Adrenal gland (tissue), 9 donors: ENCODE measurements at regions not wholly inside any gene's neighbourhood (a gene's known extent, or its start where the extent isn't known, plus 50 kb on each side); places are given as distances from the start of the nearest gene placed in this dataset.
A peak's percentile ranks its signal among the peaks of the same experiment; 100 is the strongest.

ENCODE experiments used
- DNase-seq, 7 donors: peaks; one replicate each; pipeline ENCODE4 v3.0.0-alpha.2; 2019 to 2020
- H3K27ac ChIP-seq, 5 donors: fragments of 200-600 bp; sonication (generic) in 4 of 5; 1 replicate in 3 of 5; 2 replicates in 2 of 5; pipeline versions ENCODE4 v1.5.1 to v1.8.0; 2016 to 2020; ENCODE audit warnings: mild to moderate bottlenecking in 1 of 5
- H3K27me3 ChIP-seq: fragments of 200-600 bp; 2 replicates; pipeline ENCODE4 v1.8.0; 2021
- H3K36me3 ChIP-seq, 2 donors: fragments of 200-600 bp; replicated peaks in 1 of 2; 1 replicate in 1 of 2; 2 replicates in 1 of 2; pipeline versions ENCODE4 v1.5.1 to v1.8.0; 2018 to 2022
- H3K4me1 ChIP-seq, 2 donors: fragments of 200-600 bp; replicated peaks in 1 of 2; 1 replicate in 1 of 2; 2 replicates in 1 of 2; pipeline versions ENCODE4 v1.5.1 to v1.8.0; 2018 to 2021
- H3K4me3 ChIP-seq, 4 donors: fragments of 200-600 bp; sonication (generic) in 3 of 4; one replicate each; pipeline ENCODE4 v1.5.1; 2016 to 2018
- H3K9me3 ChIP-seq, 3 donors: fragments of 200-600 bp; sonication (generic) in 1 of 3; replicated peaks in 1 of 3; 1 replicate in 2 of 3; 2 replicates in 1 of 3; pipeline versions ENCODE4 v1.5.1 to v1.8.0; 2016 to 2021
- POLR2A ChIP-seq, 2 donors: fragments of 450-650 bp; IDR thresholded peaks; one replicate each; pipeline ENCODE4 v1.6.1; 2017; ENCODE audit warnings: antibody characterized with exemption in 2 of 2, mild to moderate bottlenecking in 2 of 2, moderate library complexity in 1 of 2
- WGBS, 4 donors: extraction: QIAGEN DNeasy Blood & Tissue Kit in 2 of 4; methylation state at CpG; one replicate each; pipeline versions ENCODE4 v1.1.5 to v1.1.7; 2013 to 2017; 5-methylcytosine and 5-hydroxymethylcytosine counted together
- intact Hi-C, 2 donors: fragments of 100-400 bp; cut with DNase I; formaldehyde crosslinking; loops; one replicate each; pipeline versions ENCODE4 v1.14.1 to v1.15.0; 2022 to 2023
- TF ChIP-seq, protein P1 (sequence below), 6 experiments: fragments of 450-650 bp in 4 of 6; fragments of 200-600 bp in 2 of 6; sonication (generic) in 1 of 6; IDR thresholded peaks; 1 replicate in 5 of 6; 2 replicates in 1 of 6; pipeline versions ENCODE4 v1.5.1 to v1.8.0; 2016 to 2021; ENCODE audit warnings: antibody characterized with exemption in 6 of 6, mild to moderate bottlenecking in 2 of 6, moderate library complexity in 1 of 6
- donor health status: healthy with polysubstance abuse.
- donor health status: Bipolar disorder and iron deficiency.
- donor health status: DM: yes; HTN: yes; CAD: no.
- donor health status: DM: no; HTN: no; CAD: no.
- donor health status: DM: no; HTN: no; CAD: no.

DNA sequence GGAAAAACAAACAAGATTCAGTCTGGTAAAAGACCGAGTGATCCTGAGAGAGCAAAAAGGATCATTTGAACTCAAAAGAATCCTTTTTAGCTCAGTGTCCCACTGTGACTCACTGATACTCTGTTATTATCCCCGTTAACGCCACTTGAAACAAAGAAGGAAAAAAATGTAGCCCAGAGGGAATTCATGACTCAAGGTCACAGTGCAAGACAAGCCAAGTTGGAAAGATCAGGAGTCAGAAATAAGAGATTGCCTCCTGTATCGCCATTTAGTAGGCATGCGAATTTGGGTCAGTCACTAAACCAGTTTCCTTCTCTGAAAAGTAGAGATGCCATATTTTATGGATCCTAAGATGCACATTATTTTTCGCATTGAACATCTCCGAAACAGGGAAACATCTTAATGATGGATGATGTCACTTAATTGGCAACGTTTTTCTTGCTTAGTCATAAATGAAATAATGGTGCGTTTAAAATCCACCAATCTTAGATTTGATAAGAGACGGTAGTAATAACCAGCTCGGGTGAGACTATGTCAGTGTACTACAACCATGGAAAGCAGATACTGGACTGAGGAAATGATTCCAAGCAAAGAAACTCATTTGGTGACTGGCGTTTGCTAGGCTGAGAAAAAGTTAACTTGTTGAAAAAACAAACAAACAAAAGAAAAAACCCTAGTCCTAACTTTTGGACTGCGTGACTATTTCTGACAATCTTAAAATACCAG lies 502.0 kb upstream of the CELF2 start:
- 38 to 49% (median 39%) methylated on average over 13 of the region's 13 CpGs for WGBS, 4 donors
- TF ChIP-seq, protein P1, sequence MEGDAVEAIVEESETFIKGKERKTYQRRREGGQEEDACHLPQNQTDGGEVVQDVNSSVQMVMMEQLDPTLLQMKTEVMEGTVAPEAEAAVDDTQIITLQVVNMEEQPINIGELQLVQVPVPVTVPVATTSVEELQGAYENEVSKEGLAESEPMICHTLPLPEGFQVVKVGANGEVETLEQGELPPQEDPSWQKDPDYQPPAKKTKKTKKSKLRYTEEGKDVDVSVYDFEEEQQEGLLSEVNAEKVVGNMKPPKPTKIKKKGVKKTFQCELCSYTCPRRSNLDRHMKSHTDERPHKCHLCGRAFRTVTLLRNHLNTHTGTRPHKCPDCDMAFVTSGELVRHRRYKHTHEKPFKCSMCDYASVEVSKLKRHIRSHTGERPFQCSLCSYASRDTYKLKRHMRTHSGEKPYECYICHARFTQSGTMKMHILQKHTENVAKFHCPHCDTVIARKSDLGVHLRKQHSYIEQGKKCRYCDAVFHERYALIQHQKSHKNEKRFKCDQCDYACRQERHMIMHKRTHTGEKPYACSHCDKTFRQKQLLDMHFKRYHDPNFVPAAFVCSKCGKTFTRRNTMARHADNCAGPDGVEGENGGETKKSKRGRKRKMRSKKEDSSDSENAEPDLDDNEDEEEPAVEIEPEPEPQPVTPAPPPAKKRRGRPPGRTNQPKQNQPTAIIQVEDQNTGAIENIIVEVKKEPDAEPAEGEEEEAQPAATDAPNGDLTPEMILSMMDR (IDR thresholded peaks at IDR 0.05) = no peak
- TF ChIP-seq POLR2A (IDR thresholded peaks at IDR 0.05) = no peak
- H3K4me3 ChIP-seq = peak overlapping the region in 1 of 4 donors; percentile 17
- no peak overlapping the region for H3K27ac ChIP-seq
- DNase-seq = peak in 3 of 7 donors; percentile 13 to 26 (median 22)
- H3K36me3 ChIP-seq = no peaks in the 10 kb centered on the region
- peaks cover 0 to 3% of the 10 kb centered on the region in 2 donors for H3K4me1 ChIP-seq
- intact Hi-C loops = no loop called here
- no peaks in the 10 kb centered on the region for H3K27me3 ChIP-seq
- no peaks in the 10 kb centered on the region for H3K9me3 ChIP-seq

DNA sequence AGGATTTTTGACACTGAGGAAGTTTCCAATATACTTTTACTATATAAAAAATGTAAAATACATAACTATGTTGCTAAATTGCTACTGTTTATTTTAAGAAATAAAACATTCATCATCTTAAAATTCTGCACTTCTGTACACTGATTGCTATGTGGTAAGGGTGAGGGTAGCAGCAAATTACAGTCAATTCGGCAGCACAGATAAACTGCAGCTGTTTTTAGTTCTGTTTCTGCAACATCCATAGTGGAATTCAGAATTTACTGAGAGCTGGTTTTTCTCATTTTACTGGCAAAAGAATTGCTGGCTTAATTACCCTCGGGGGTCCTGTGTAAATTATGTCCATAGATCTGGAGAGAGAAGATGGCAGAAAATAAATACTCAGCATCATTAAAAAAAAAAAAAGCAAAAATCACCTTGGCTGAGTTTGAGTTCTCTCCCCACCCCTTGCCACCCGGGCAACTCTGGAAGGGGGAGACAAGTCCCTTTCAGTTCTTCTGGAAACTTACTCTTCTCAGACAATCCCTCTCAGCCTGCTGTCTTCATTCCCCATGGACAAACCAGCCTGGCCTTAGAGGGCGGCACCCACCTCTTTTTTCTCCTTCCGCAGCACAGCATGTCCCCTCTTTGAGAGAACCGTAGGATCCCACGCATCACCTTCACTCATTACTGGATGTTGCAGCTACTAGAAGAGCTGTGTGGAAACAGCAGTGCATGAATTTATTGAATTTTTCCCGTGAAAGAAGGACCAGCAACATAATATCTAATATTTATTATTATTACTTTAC lies 501.1 kb upstream of the CELF2 start:
- WGBS, 4 donors = 69 to 71% (median 69%) methylated on average over 8 of the region's 8 CpGs
- DNase-seq = no peak
- intact Hi-C loops = no loop called here

DNA sequence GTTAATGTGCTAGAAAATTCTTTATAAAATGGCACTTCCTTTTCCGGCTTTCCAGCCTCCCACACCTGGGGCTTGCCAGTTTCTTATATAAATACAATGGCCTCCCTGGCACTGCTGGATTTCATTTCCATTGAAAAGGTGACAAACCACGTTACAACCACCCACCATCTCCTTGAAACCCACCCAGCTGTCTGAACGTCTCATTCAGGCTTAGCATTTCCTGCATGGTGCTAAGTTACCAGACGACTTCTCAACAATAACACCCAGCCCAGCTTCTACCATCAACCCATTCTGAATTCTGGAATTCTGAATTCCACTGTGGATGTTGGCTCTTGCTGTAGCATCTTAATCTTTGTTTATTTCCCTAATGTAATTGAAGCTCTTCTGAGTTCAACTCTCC lies 499.8 kb upstream of the CELF2 start:
- no peaks in the 10 kb centered on the region for H3K27me3 ChIP-seq
- no peak overlapping the region for H3K27ac ChIP-seq
- intact Hi-C loops = no loop called here

More for the DNA sequence above, 501.1 kb upstream of the CELF2 start:
- no peak overlapping the region for H3K27ac ChIP-seq
- H3K9me3 ChIP-seq = no peaks in the 10 kb centered on the region
- TF ChIP-seq, protein P1 (IDR thresholded peaks at IDR 0.05) = no peak
- no peak for TF ChIP-seq POLR2A (IDR thresholded peaks at IDR 0.05)
- no peaks in the 10 kb centered on the region for H3K36me3 ChIP-seq
- no peaks in the 10 kb centered on the region for H3K27me3 ChIP-seq
- H3K4me3 ChIP-seq = peak overlapping the region in 1 of 4 donors; percentile 17
- peaks cover 0 to 3% of the 10 kb centered on the region in 2 donors for H3K4me1 ChIP-seq

GRCh38 chr10:10519674-10520073 lies 498.0 kb upstream of the CELF2 start:
- Histone ChIP-seq H3K36me3 (no peaks in the 10 kb centered on the region), H3K4me1 (peaks cover 0 to 3% of the 10 kb centered on the region in 2 donors), H3K27me3 (no peaks in the 10 kb centered on the region), H3K27ac (no peak overlapping the region), H3K4me3 (no peak overlapping the region), H3K9me3 (no peaks in the 10 kb centered on the region)
- TF ChIP-seq POLR2A (IDR thresholded peaks at IDR 0.05) = no peak
- TF ChIP-seq, protein P1 (IDR thresholded peaks at IDR 0.05) = no peak
- no peak for DNase-seq
- 87 to 94% (median 93%) methylated on average over 3 of the region's 3 CpGs for WGBS, 4 donors
- intact Hi-C loops = no loop called here

More for the DNA sequence above, 499.8 kb upstream of the CELF2 start:
- no peak for TF ChIP-seq POLR2A (IDR thresholded peaks at IDR 0.05)
- TF ChIP-seq, protein P1 (IDR thresholded peaks at IDR 0.05) = no peak
- peaks cover 0 to 3% of the 10 kb centered on the region in 2 donors for H3K4me1 ChIP-seq
- no peak for DNase-seq
- H3K9me3 ChIP-seq = no peaks in the 10 kb centered on the region
- H3K36me3 ChIP-seq = no peaks in the 10 kb centered on the region
- H3K4me3 ChIP-seq = no peak overlapping the region
- 73 to 83% (median 78%) methylated on average over 4 of the region's 4 CpGs for WGBS, 4 donors
